ENCODE measurements at regions not wholly inside any gene's neighbourhood (a gene's known extent, or its start where the extent isn't known, plus 50 kb on each side); places are given as distances from the start of the nearest gene placed in this dataset.
A peak's percentile ranks its signal among the peaks of the same experiment; 100 is the strongest.
"Not testable (repeated sequence)": the region's sequence is repeated elsewhere in the genome, so short reads cannot be mapped to it uniquely, and the experiment has no call there.

- TF ChIP-seq CTCF (IDR thresholded peaks at IDR 0.05; ENCODE audit: insufficient read depth, low read depth, low read length, missing control alignments) = no peak
Measured at GRCh38 chr6:114816678-114817077, 473.9 kb upstream of the HS3ST5 start.

GRCh38 chr6:114810468-114810867 lies 467.6 kb upstream of the HS3ST5 start:
- no peak for DNase-seq (ENCODE audit: low read depth)
- no peak for TF ChIP-seq CTCF (IDR thresholded peaks at IDR 0.05; ENCODE audit: insufficient read depth, low read depth, low read length, missing control alignments)
- H3K4me3 ChIP-seq (ENCODE audit: low read length) = no peak overlapping the region

More at GRCh38 chr6:114816678-114817077, 473.9 kb upstream of the HS3ST5 start:
- H3K4me3 ChIP-seq (ENCODE audit: low read length) = no peak overlapping the region
- DNase-seq (ENCODE audit: low read depth) = peak; percentile 2

- not testable (repeated sequence) for DNase-seq (ENCODE audit: low read depth); H3K4me3 ChIP-seq (ENCODE audit: low read length)
Measured at GRCh38 chr6:114805426-114805825, 462.6 kb upstream of the HS3ST5 start.

- H3K4me3 ChIP-seq (ENCODE audit: low read length) = no peak overlapping the region
- no peak for DNase-seq (ENCODE audit: low read depth)
- no peak for TF ChIP-seq CTCF (IDR thresholded peaks at IDR 0.05; ENCODE audit: insufficient read depth, low read depth, low read length, missing control alignments)
Measured at GRCh38 chr6:114796576-114796975, 453.8 kb upstream of the HS3ST5 start.

GRCh38 chr6:114793428-114793827 lies 450.6 kb upstream of the HS3ST5 start:
- DNase-seq (ENCODE audit: low read depth) = no peak
- no peak for TF ChIP-seq CTCF (IDR thresholded peaks at IDR 0.05; ENCODE audit: insufficient read depth, low read depth, low read length, missing control alignments)
- H3K4me3 ChIP-seq (ENCODE audit: low read length) = no peak overlapping the region

- no peak overlapping the region for H3K4me3 ChIP-seq (ENCODE audit: low read length)
- DNase-seq (ENCODE audit: low read depth) = peak; percentile 80
- TF ChIP-seq CTCF (IDR thresholded peaks at IDR 0.05; ENCODE audit: insufficient read depth, low read depth, low read length, missing control alignments) = no peak
Measured at GRCh38 chr6:114785235-114786127, 442.7 kb upstream of the HS3ST5 start.

GRCh38 chr6:114783783-114784182 lies 441.0 kb upstream of the HS3ST5 start:
- no peak for DNase-seq (ENCODE audit: low read depth)
- no peak overlapping the region for H3K4me3 ChIP-seq (ENCODE audit: low read length)
- no peak for TF ChIP-seq CTCF (IDR thresholded peaks at IDR 0.05; ENCODE audit: insufficient read depth, low read depth, low read length, missing control alignments)
